Activated CD4-positive, alpha-beta memory T cell treated with anti-CD3 and anti-CD28 coated beads, Interleukin-2, amount 10 ng/mL, durations not matched to agents 7 days and 5 days (primary cell): ENCODE measurements at regions not wholly inside any gene's neighbourhood (a gene's known extent, or its start where the extent isn't known, plus 50 kb on each side); places are given as distances from the start of the nearest gene placed in this dataset.

Experiments
- CTCF ChIA-PET: fragments of 350-600 bp; sonication (Branson Sonifier 250); formaldehyde crosslinking; loops from one replicate; lab custom pipeline; 2021; ENCODE audit warnings: antibody characterized with exemption, inconsistent platforms; lab: Charles Lee
- POLR2A ChIA-PET: fragments of 350-600 bp; sonication (Branson Sonifier 250); formaldehyde crosslinking; loops from one replicate; lab custom pipeline; 2021; ENCODE audit warnings: antibody characterized with exemption; lab: Charles Lee
- DNase-seq: peaks from one replicate; pipeline ENCODE4 v3.0.0-alpha.2; 2020
- H3K27ac Mint-ChIP-seq: one replicate; pipeline ENCODE4 v1.8.0; 2021; ENCODE audit warnings: mild to moderate bottlenecking, mixed read lengths
- H3K27me3 Mint-ChIP-seq: one replicate; pipeline ENCODE4 v1.8.0; 2021; ENCODE audit warnings: mixed read lengths
- H3K36me3 Mint-ChIP-seq: one replicate; pipeline ENCODE4 v1.8.0; 2021; ENCODE audit warnings: low read depth, mixed read lengths
- H3K4me1 Mint-ChIP-seq: one replicate; pipeline ENCODE4 v1.8.0; 2021; ENCODE audit warnings: mixed read lengths
- H3K4me3 Mint-ChIP-seq: one replicate; pipeline ENCODE4 v1.8.0; 2021; ENCODE audit warnings: mild to moderate bottlenecking, mixed read lengths
- H3K9me3 Mint-ChIP-seq: one replicate; pipeline ENCODE4 v1.8.0; 2021; ENCODE audit warnings: mixed read lengths

DNA sequence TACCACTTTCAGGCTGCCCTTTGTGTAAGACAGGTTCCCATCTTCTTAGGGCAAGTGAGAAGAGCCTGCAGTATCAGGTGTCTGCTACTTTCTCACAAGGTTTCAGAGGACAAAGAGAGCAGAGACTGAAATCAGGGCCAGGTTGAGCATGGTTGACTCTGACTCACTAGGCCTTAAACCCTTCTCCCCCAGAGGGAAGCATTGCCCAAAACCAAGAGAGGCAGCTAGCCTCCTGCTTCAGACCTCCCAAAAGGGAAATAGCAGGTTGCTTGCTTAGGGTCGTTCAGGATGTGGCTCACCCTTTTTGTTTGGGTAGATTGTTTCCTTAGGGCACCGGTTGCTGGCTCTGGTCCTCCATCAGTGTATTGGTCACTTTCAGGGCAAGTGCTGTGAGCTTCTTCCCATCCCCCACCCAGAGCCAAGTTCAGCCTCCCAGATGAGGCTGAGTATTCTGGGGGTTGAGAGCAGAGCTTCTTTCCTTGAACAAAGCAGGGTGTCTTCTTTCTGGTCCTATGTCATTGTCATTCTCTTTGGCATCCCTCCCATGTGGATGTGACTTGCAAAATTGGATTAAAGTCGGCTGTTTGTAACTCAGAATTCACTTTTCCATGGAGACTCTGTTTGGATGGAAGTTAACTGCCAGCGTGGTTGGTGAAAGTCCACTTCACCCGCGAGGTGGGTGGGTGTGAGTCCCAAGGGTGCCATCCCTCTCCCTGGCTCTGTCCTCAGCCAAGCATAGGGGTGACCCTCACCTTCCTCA lies 55.5 kb upstream of the GALNT2 start:
- Mint-ChIP-seq H3K27me3 (peaks cover 23% of the 10 kb centered on the region), H3K4me3 (no peak overlapping the region), H3K36me3 (no peaks in the 10 kb centered on the region), H3K9me3 (no peaks in the 10 kb centered on the region), H3K27ac (no peak overlapping the region), H3K4me1 (no peaks in the 10 kb centered on the region)
- POLR2A ChIA-PET: no interaction called here
- CTCF ChIA-PET: no interaction called here
- DNase-seq: no peak

DNA sequence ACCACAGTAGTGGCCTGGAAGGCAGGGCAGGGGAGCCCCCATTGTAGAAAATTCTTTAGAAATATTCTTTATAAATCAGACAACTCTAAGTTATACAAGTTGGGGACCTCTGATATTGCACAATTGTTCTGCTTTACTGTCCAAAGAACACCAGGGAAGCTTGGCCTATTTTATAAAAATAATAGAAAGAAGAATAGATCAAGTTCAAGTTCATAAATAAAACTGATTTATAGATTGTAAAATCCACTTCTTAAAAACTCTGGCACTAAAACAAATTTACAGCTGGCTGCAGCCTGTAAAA lies 55.0 kb upstream of the GALNT2 start:
- DNase-seq: no peak
- no peaks in the 10 kb centered on the region for H3K36me3 Mint-ChIP-seq
- H3K4me3 Mint-ChIP-seq: no peak overlapping the region
- no peak overlapping the region for H3K27ac Mint-ChIP-seq
- H3K9me3 Mint-ChIP-seq: no peaks in the 10 kb centered on the region
- ChIA-PET POLR2A (no interaction called here), CTCF (no interaction called here)
- peaks cover 19% of the 10 kb centered on the region for H3K27me3 Mint-ChIP-seq
- no peaks in the 10 kb centered on the region for H3K4me1 Mint-ChIP-seq

DNA sequence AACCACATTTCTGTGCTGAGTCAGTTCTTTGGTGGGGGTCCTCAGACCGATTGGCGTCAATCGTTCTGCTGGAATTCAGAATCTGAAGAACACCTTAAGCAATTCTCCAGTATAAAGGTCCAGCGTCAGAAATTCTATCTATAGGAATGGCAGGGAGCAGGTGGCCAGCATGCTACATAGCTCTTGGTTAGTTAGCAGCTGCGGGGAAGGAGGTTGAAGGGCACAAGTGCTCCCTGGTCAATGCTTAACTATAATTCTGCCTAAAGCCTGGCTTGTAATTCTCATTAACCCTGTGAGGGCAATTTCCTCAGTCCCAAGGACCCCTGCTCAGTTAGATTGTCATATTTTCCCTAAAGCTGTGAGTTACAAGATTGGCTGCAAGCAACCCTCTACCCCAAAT lies 54.3 kb upstream of the GALNT2 start:
- Mint-ChIP-seq H3K4me1 (no peaks in the 10 kb centered on the region), H3K4me3 (no peak overlapping the region), H3K36me3 (no peaks in the 10 kb centered on the region), H3K27ac (no peak overlapping the region), H3K27me3 (peaks cover 19% of the 10 kb centered on the region), H3K9me3 (no peaks in the 10 kb centered on the region)
- ChIA-PET CTCF (no interaction called here), POLR2A (no interaction called here)
- DNase-seq: no peak

DNA sequence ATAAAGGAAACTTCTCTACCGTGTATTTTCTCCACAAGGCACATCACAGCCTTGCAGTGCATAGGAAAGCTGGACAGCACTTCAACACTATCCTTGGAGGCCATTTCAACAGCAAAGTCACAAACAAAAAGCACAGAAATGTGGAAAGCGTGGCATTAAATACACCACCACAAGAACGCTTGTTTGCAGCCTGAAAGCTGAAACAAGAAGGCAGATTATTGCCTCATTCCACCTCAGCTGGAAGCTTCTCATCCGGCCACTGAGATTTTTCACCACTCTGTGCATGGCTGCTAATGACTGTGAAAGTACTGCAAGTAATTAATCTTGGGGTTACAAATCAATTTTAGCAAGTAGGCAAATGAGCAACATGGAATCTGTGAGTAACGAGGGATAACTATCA lies 50.9 kb upstream of the GALNT2 start:
- H3K36me3 Mint-ChIP-seq: no peaks in the 10 kb centered on the region
- DNase-seq: no peak
- H3K4me3 Mint-ChIP-seq: no peak overlapping the region
- no peaks in the 10 kb centered on the region for H3K4me1 Mint-ChIP-seq
- no peak overlapping the region for H3K27ac Mint-ChIP-seq
- peaks cover 13% of the 10 kb centered on the region for H3K27me3 Mint-ChIP-seq
- H3K9me3 Mint-ChIP-seq: no peaks in the 10 kb centered on the region
- CTCF ChIA-PET: no interaction called here
- POLR2A ChIA-PET: no interaction called here
